Panc1 (cell line): ENCODE measurements at regions not wholly inside any gene's neighbourhood (a gene's known extent, or its start where the extent isn't known, plus 50 kb on each side); places are given as distances from the start of the nearest gene placed in this dataset.

ENCODE experiments used
- ATAC-seq: fragments of 200-7000 bp; cut with Tn5 transposase; 2 replicates; pipeline ENCODE4 v1.9.1; 2020; ENCODE audit warnings: mild to moderate bottlenecking, moderate library complexity
- BruUV-seq: library from RNA; stranded (reverse); fragments of 400-500 nt; replicated peaks from 2 replicates; lab custom pipeline; 2021; lab: Mats Ljungman, UMichigan
- CTCF ChIA-PET: fragments of 300-600 bp; sonication (Branson Sonifier 250); formaldehyde crosslinking; loops from one replicate; lab custom pipeline; 2022; ENCODE audit warnings: antibody characterized with exemption; lab: Charles Lee
- POLR2A ChIA-PET: fragments of 300-600 bp; sonication (Branson Sonifier 250); formaldehyde crosslinking; loops from one replicate; lab custom pipeline; 2022; ENCODE audit warnings: antibody characterized with exemption; lab: Charles Lee
- DNase-seq: peaks from one replicate; pipeline ENCODE4 v3.0.0-alpha.2; 2010; ENCODE audit warnings: low read depth, low spot score
- H3K27ac ChIP-seq: 2 replicates; pipeline ENCODE4 v1.5.1; 2011; ENCODE audit warnings: mild to moderate bottlenecking, low read length, inconsistent platforms
- H3K27me3 ChIP-seq: fragments of 200-500 bp; sonication (Bioruptor generic); 2 replicates; pipeline ENCODE4 v1.6.0; 2014; ENCODE audit warnings: low read length, inconsistent platforms; ENCODE audit not compliant: control insufficient read depth, insufficient read depth
- H3K36me3 ChIP-seq: fragments of 200-500 bp; sonication (Bioruptor generic); 2 replicates; pipeline ENCODE4 v1.5.1; 2014; ENCODE audit warnings: inconsistent platforms, mild to moderate bottlenecking, low read length, moderate library complexity; ENCODE audit not compliant: control insufficient read depth, insufficient read depth
- H3K4me1 ChIP-seq: 2 replicates; pipeline ENCODE4 v1.5.1; 2011; ENCODE audit warnings: inconsistent platforms, mild to moderate bottlenecking, low read length, moderate library complexity; ENCODE audit not compliant: control insufficient read depth, insufficient read depth
- H3K4me3 ChIP-seq, 2 experiments: 2 replicates each; pipeline ENCODE4 v1.5.1; 2011 to 2012; ENCODE audit warnings: low read depth in 2 of 2, low read length in 2 of 2, mild to moderate bottlenecking in 2 of 2, inconsistent platforms in 1 of 2, moderate library complexity in 1 of 2
- H3K9me3 ChIP-seq: fragments of 200-500 bp; sonication (Bioruptor generic); 2 replicates; pipeline ENCODE4 v1.5.1; 2014; ENCODE audit warnings: low read depth, mild to moderate bottlenecking, inconsistent platforms, low read length, moderate library complexity; ENCODE audit not compliant: control insufficient read depth, insufficient read depth
- POLR2AphosphoS5 ChIP-seq: IDR thresholded peaks from 2 replicates; pipeline ENCODE4 v1.6.1; 2012; ENCODE audit warnings: mild to moderate bottlenecking, low read depth, low read length, moderate library complexity
- REST ChIP-seq, 2 experiments: IDR thresholded peaks; 2 replicates each; pipeline ENCODE4 v1.6.1; 2011 to 2012; ENCODE audit warnings: low read depth in 2 of 2, control low read depth in 1 of 2, low read length in 1 of 2, mild to moderate bottlenecking in 1 of 2, moderate library complexity in 1 of 2; ENCODE audit not compliant: insufficient read depth in 1 of 2
- SIN3A ChIP-seq: IDR thresholded peaks from 2 replicates; pipeline ENCODE4 v1.6.1; 2012; ENCODE audit warnings: low read depth, mild to moderate bottlenecking, low read length, moderate library complexity, borderline replicate concordance; ENCODE audit not compliant: insufficient read depth
- TCF7L2 ChIP-seq: IDR thresholded peaks from 2 replicates; pipeline ENCODE4 v1.6.1; 2011; ENCODE audit warnings: mild to moderate bottlenecking, low read depth, low read length, inconsistent platforms
- in situ Hi-C: cut with HindIII; loops from 2 replicates; pipeline ENCODE4 v1.10.0; 2016; ENCODE audit warnings: low sequenced_read_pairs, low pct_unique_long_range_greater_than_20kb
- intact Hi-C: fragments of 100-400 bp; cut with micrococcal nuclease; formaldehyde crosslinking; loops from one replicate; pipeline ENCODE4 v1.10.0; 2022; ENCODE audit not compliant: unreplicated experiment
- TF ChIP-seq, protein P1 (sequence below): fragments of 450-650 bp; IDR thresholded peaks from 2 replicates; pipeline ENCODE4 v1.5.1; 2017; ENCODE audit warnings: mild to moderate bottlenecking

GRCh38 chr1:229752679-229753078, 126.6 kb downstream of the URB2 start:
- no TSS peak for BruUV-seq
- H3K36me3 ChIP-seq = no peaks in the 10 kb centered on the region
- H3K9me3 ChIP-seq = no peaks in the 10 kb centered on the region
- ATAC-seq (no peak), DNase-seq (no peak)
- H3K27me3 ChIP-seq = peaks cover 7% of the 10 kb centered on the region; the same call in 1 of the 2 replicates
- POLR2A ChIA-PET = no interaction called here
- intact Hi-C loops (no loop called here), in situ Hi-C loops (no loop called here)
- no peak overlapping the region for H3K4me3 ChIP-seq
- CTCF ChIA-PET = no interaction called here
- no peak overlapping the region for H3K27ac ChIP-seq
- TF ChIP-seq REST (IDR thresholded peaks at IDR 0.05; ENCODE audit: insufficient read depth in 1 of 2, low read depth in 2 of 2, low read length in 1 of 2) = no peak
- TF ChIP-seq, protein P1, sequence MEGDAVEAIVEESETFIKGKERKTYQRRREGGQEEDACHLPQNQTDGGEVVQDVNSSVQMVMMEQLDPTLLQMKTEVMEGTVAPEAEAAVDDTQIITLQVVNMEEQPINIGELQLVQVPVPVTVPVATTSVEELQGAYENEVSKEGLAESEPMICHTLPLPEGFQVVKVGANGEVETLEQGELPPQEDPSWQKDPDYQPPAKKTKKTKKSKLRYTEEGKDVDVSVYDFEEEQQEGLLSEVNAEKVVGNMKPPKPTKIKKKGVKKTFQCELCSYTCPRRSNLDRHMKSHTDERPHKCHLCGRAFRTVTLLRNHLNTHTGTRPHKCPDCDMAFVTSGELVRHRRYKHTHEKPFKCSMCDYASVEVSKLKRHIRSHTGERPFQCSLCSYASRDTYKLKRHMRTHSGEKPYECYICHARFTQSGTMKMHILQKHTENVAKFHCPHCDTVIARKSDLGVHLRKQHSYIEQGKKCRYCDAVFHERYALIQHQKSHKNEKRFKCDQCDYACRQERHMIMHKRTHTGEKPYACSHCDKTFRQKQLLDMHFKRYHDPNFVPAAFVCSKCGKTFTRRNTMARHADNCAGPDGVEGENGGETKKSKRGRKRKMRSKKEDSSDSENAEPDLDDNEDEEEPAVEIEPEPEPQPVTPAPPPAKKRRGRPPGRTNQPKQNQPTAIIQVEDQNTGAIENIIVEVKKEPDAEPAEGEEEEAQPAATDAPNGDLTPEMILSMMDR = no peak
- no peak for TF ChIP-seq SIN3A
- TF ChIP-seq POLR2AphosphoS5 = no peak
- no peaks in the 10 kb centered on the region for H3K4me1 ChIP-seq

GRCh38 chr1:229753764-229754551, 127.9 kb downstream of the URB2 start:
- Histone ChIP-seq H3K27ac (no peak overlapping the region), H3K36me3 (no peaks in the 10 kb centered on the region), H3K9me3 (no peaks in the 10 kb centered on the region), H3K4me1 (no peaks in the 10 kb centered on the region), H3K4me3 (no peak overlapping the region), H3K27me3 (peaks cover 7% of the 10 kb centered on the region; the same call in 1 of the 2 replicates)
- ChIA-PET CTCF (no interaction called here), POLR2A (interaction anchor here (0.5 kb wide), 1 partner anchor 13 kb away, joined by 3 read pairs; no protein-coding TSS in a partner anchor)
- TF ChIP-seq POLR2AphosphoS5 (no peak), TCF7L2 (no peak), SIN3A (no peak), REST (IDR thresholded peaks at IDR 0.05; ENCODE audit: insufficient read depth in 1 of 2, low read depth in 2 of 2, low read length in 1 of 2) (no peak)
- TF ChIP-seq, protein P1 = no peak
- in situ Hi-C loops = no loop called here
- no TSS peak for BruUV-seq
- intact Hi-C loops = no loop called here
- ATAC-seq (no peak), DNase-seq (no peak)
